Pancreas (tissue), 10 donors: ENCODE measurements at regions not wholly inside any gene's neighbourhood (a gene's known extent, or its start where the extent isn't known, plus 50 kb on each side); places are given as distances from the start of the nearest gene placed in this dataset.

ENCODE experiments used
- ATAC-seq, 4 donors: fragments of 200-7000 bp; cut with Tn5 transposase; one replicate each; pipeline versions ENCODE4 v1.8.0 to v1.9.1; 2020; ENCODE audit warnings: mild to moderate bottlenecking in 4 of 4, moderate library complexity in 4 of 4
- DNase-seq, 6 donors: peaks; one replicate each; pipeline ENCODE4 v3.0.0-alpha.2; 2020
- FAIRE-seq: peaks from 2 replicates; lab custom pipeline; 2012; peaks lifted over from hg19 to GRCh38; lab: Jason Lieb, UNC
- H3K27ac ChIP-seq, 4 donors: fragments of 200-600 bp; sonication (generic); 1 replicate in 3 of 4; 2 replicates in 1 of 4; pipeline versions ENCODE4 v1.5.0 to v1.8.0; 2020
- H3K27me3 ChIP-seq, 4 donors: fragments of 200-600 bp; one replicate each; pipeline ENCODE4 v1.8.0; 2021
- H3K36me3 ChIP-seq, 3 donors: fragments of 200-600 bp; sonication (generic) in 1 of 3; one replicate each; pipeline versions ENCODE4 v1.5.0 to v1.8.0; 2020 to 2021
- H3K4me1 ChIP-seq, 3 donors: fragments of 200-600 bp; one replicate each; pipeline ENCODE4 v1.8.0; 2021
- H3K4me3 ChIP-seq, 4 donors: fragments of 200-600 bp; sonication (generic) in 2 of 4; one replicate each; pipeline versions ENCODE4 v1.5.0 to v1.8.0; 2020 to 2021
- H3K9me3 ChIP-seq, 4 donors: fragments of 200-600 bp; one replicate each; pipeline ENCODE4 v1.8.0; 2021
- CTCF ChIP-seq, 4 donors: fragments of 200-600 bp; sonication (generic) in 3 of 4; IDR thresholded peaks; one replicate each; pipeline versions ENCODE4 v1.5.0 to v1.8.0; 2021; ENCODE audit warnings: antibody characterized with exemption in 4 of 4
- WGBS, 2 donors: extraction: QIAGEN DNeasy Blood & Tissue Kit; methylation state at CpG; one replicate each; pipeline ENCODE4 v1.1.7; 2013; 5-methylcytosine and 5-hydroxymethylcytosine counted together
- intact Hi-C, 3 donors: fragments of 100-400 bp; cut with DNase I; formaldehyde crosslinking; loops; one replicate each; pipeline versions ENCODE4 v1.11.1 to v1.14.2; 2022
- donor health status: healthy with polysubstance abuse.
- donor health status: DM: no; HTN: no; CAD: no; lungs with moderate emphysema.
- donor health status: DM: no; HTN: no; CAD: no.
- donor health status: control.
- donor health status: control.
- donor health status: Bipolar disorder and iron deficiency.
- donor health status: DM: yes; HTN: yes; CAD: no.
- donor health status: DM: no; HTN: no; CAD: no.
- donor health status: DM: no; HTN: no; CAD: no.
- donor health status: DM: yes; HTN: yes; CAD: no.

- ATAC-seq = no peak
- WGBS, 2 donors = 57 to 59% methylated on average over 5 of the region's 5 CpGs
- no peak for FAIRE-seq
- TF ChIP-seq CTCF (IDR thresholded peaks at IDR 0.05) = no peak
- DNase-seq = no peak
- H3K4me1 ChIP-seq = no peaks in the 10 kb centered on the region
- no peak overlapping the region for H3K27ac ChIP-seq
- intact Hi-C loops = no loop called here
- peaks cover 0 to 7% (median 0%) of the 10 kb centered on the region in 4 donors for H3K27me3 ChIP-seq
- H3K9me3 ChIP-seq = no peaks in the 10 kb centered on the region
- no peak overlapping the region for H3K4me3 ChIP-seq
- no peaks in the 10 kb centered on the region for H3K36me3 ChIP-seq
These were observed 539.5 kb downstream of the MATN1 start for GRCh38 chr1:30183895-30184294.

GRCh38 chr1:30183006-30183405 is 540.4 kb downstream of the MATN1 start:
- Histone ChIP-seq H3K9me3 (no peaks in the 10 kb centered on the region), H3K36me3 (no peaks in the 10 kb centered on the region), H3K4me3 (no peak overlapping the region), H3K4me1 (no peaks in the 10 kb centered on the region), H3K27me3 (peaks cover 0 to 7% (median 0%) of the 10 kb centered on the region in 4 donors), H3K27ac (no peak overlapping the region)
- DNase-seq (no peak), FAIRE-seq (no peak), ATAC-seq (no peak)
- intact Hi-C loops = no loop called here
- WGBS, 2 donors = 44 to 61% methylated on average over 4 of the region's 4 CpGs
- no peak for TF ChIP-seq CTCF (IDR thresholded peaks at IDR 0.05)

- no peak overlapping the region for H3K27ac ChIP-seq
- DNase-seq (no peak), FAIRE-seq (no peak), ATAC-seq (no peak)
- H3K9me3 ChIP-seq = no peaks in the 10 kb centered on the region
- TF ChIP-seq CTCF (IDR thresholded peaks at IDR 0.05) = no peak
- no peaks in the 10 kb centered on the region for H3K36me3 ChIP-seq
- intact Hi-C loops = no loop called here
- peaks cover 0 to 15% (median 0%) of the 10 kb centered on the region in 4 donors for H3K27me3 ChIP-seq
- 46 to 47% methylated on average over 10 of the region's 10 CpGs for WGBS, 2 donors
- no peak overlapping the region for H3K4me3 ChIP-seq
- H3K4me1 ChIP-seq = no peaks in the 10 kb centered on the region
These were observed 543.3 kb downstream of the MATN1 start for GRCh38 chr1:30179942-30180543.

GRCh38 chr1:30176477-30176876 is 546.9 kb downstream of the MATN1 start:
- ATAC-seq (no peak), DNase-seq (no peak), FAIRE-seq (no peak)
- H3K4me3 ChIP-seq = no peak overlapping the region
- H3K27ac ChIP-seq = no peak overlapping the region
- no peaks in the 10 kb centered on the region for H3K9me3 ChIP-seq
- H3K4me1 ChIP-seq = no peaks in the 10 kb centered on the region
- intact Hi-C loops = no loop called here
- H3K27me3 ChIP-seq = peaks cover 0 to 15% (median 0%) of the 10 kb centered on the region in 4 donors
- no peak for TF ChIP-seq CTCF (IDR thresholded peaks at IDR 0.05)
- no peaks in the 10 kb centered on the region for H3K36me3 ChIP-seq
- 18 to 21% methylated on average over 1 of the region's 1 CpG for WGBS, 2 donors

- ATAC-seq = no peak
- intact Hi-C loops = no loop called here
- Histone ChIP-seq H3K27ac (no peak overlapping the region), H3K4me1 (no peaks in the 10 kb centered on the region), H3K4me3 (no peak overlapping the region), H3K9me3 (no peaks in the 10 kb centered on the region), H3K27me3 (peaks cover 0 to 15% (median 0%) of the 10 kb centered on the region in 4 donors), H3K36me3 (no peaks in the 10 kb centered on the region)
- TF ChIP-seq CTCF (IDR thresholded peaks at IDR 0.05) = no peak
- 42 to 55% methylated on average over 2 of the region's 2 CpGs for WGBS, 2 donors
- FAIRE-seq = no peak
- no peak for DNase-seq
These were observed 548.9 kb downstream of the MATN1 start for GRCh38 chr1:30174499-30174898.
